Omental fat pad (tissue), 3 donors: ENCODE measurements at regions not wholly inside any gene's neighbourhood (a gene's known extent, or its start where the extent isn't known, plus 50 kb on each side); places are given as distances from the start of the nearest gene placed in this dataset.
"Not testable (repeated sequence)": the region's sequence is repeated elsewhere in the genome, so short reads cannot be mapped to it uniquely, and the experiment has no call there.

Source experiments
- ATAC-seq: fragments of 150-250 bp; one replicate; pipeline ENCODE4 v1.9.1; 2016; ENCODE audit warnings: mild to moderate bottlenecking, moderate library complexity; ENCODE audit not compliant: low FRiP score
- DNase-seq: peaks from one replicate; pipeline ENCODE4 v3.0.0-alpha.2; 2019; ENCODE audit warnings: low spot score
- CTCF ChIP-seq, 3 donors: fragments of 450-650 bp; IDR thresholded peaks; one replicate each; pipeline ENCODE4 v1.5.1; 2016 to 2017; ENCODE audit warnings: antibody characterized with exemption in 3 of 3, mild to moderate bottlenecking in 3 of 3, moderate library complexity in 2 of 3

GRCh38 chr15:20386198-20386597, 155.4 kb downstream of the GOLGA6L6 start:
- no peak for TF ChIP-seq CTCF (IDR thresholded peaks at IDR 0.05)
- DNase-seq (no peak), ATAC-seq (no peak)

GRCh38 chr15:20380199-20380598, 161.4 kb downstream of the GOLGA6L6 start:
- not testable (repeated sequence) for DNase-seq, ATAC-seq

GRCh38 chr15:20376872-20377271, 164.7 kb downstream of the GOLGA6L6 start:
- no peak for TF ChIP-seq CTCF (IDR thresholded peaks at IDR 0.05)
- no peak for ATAC-seq
- no peak for DNase-seq

DNA sequence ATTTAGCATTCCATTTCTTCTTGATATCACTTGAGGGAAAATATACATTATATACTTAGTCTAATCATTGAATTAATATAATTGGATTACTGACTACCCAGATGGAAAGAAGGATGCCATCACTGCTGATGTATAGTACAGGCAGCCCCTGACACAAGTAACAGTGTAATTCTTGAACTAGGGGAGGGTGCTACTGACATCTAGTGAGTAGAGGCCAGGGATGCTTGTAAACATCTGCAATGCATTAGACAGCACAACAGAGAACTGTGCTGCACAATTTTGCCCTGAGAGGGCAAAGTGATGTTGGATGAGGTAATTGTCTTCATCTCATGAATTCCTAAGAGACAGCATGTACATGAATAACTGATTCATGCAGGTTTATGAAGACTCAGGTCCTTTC, 169.2 kb downstream of the GOLGA6L6 start:
- ATAC-seq, DNase-seq: not testable (repeated sequence)

- no peak for ATAC-seq
- TF ChIP-seq CTCF (IDR thresholded peaks at IDR 0.05) = no peak
Measured at GRCh38 chr15:20369500-20369899, 172.1 kb downstream of the GOLGA6L6 start.

GRCh38 chr15:20368974-20369373, 172.6 kb downstream of the GOLGA6L6 start:
- ATAC-seq = no peak

More at GRCh38 chr15:20369500-20369899, 172.1 kb downstream of the GOLGA6L6 start:
- no peak for DNase-seq

DNA sequence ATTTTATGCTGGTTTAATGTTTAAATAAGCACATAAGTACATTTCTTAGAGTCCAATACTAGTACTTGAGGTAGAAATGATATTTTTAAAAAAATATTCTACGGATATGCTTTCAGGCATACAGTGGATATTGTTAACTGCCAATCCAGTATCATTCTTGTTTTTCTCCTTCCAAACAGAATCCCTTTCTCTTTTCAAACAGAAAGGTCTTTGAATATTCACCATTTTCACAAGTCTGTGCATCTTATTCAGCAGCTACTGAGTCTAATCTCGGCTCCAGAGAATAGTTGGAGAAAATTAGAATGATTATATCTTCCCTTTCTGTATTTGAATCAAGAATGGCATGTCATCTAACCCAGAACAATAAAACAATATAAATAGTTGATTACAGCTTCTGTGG, 174.5 kb downstream of the GOLGA6L6 start:
- no peak for TF ChIP-seq CTCF (IDR thresholded peaks at IDR 0.05)
- no peak for DNase-seq
- ATAC-seq = no peak

More at GRCh38 chr15:20368974-20369373, 172.6 kb downstream of the GOLGA6L6 start:
- no peak for TF ChIP-seq CTCF (IDR thresholded peaks at IDR 0.05)
- DNase-seq = no peak

- not testable (repeated sequence) for DNase-seq, ATAC-seq
Measured at GRCh38 chr15:20363591-20363990, 178.0 kb downstream of the GOLGA6L6 start.

DNA sequence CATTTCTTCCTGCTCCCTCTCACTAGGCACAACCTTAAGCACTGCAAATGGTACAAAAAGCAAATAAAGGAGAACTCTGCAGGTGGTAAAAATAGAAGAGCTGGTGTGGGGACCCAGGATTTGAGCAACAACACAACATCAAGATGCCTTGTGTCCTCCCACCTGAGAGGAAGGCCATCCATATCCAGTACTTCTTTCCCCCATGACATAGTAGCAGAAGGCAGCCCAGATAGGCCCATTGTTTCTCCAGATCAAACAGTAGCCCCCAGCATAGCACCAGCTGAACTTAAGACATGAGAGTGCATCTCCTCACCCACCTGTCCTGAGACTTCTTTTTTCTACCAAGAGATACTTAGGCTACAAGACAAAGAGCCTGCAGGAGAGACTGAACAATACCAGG, 180.5 kb downstream of the GOLGA6L6 start:
- DNase-seq (no peak), ATAC-seq (no peak)
- no peak for TF ChIP-seq CTCF (IDR thresholded peaks at IDR 0.05)
